ENCODE measurements at regions not wholly inside any gene's neighbourhood (a gene's known extent, or its start where the extent isn't known, plus 50 kb on each side); places are given as distances from the start of the nearest gene placed in this dataset.
A peak's percentile ranks its signal among the peaks of the same experiment; 100 is the strongest.
"Not testable (repeated sequence)": the region's sequence is repeated elsewhere in the genome, so short reads cannot be mapped to it uniquely, and the experiment has no call there.

DNA sequence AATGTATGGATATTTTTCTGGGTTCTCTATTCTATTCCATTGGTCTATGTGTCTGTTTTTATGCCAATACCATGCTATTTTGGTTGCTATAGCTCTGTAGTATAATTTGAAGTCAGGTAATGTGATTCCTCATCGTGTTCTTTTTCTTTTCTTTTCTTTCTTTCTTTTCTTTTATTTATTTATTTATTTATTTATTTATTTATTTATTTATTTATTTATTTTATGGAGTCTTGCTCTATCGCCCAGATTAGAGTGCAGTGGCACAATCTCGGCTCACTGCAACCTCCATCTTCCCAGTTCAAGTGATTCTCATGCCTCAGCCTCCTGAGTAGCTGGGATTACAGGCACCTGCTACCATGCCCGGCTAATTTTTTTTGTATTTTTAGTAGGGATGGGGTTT lies 315.2 kb downstream of the SV2B start:
- not testable (repeated sequence) for H3K4me1 ChIP-seq (ENCODE audit: control insufficient read depth, low read depth, low read length); H2BK5ac ChIP-seq (ENCODE audit: low read length); DNase-seq; H3K79me2 ChIP-seq (ENCODE audit: control insufficient read depth, insufficient read depth, low read length); H4K8ac ChIP-seq (ENCODE audit: low read depth, low read length); H3K36me3 ChIP-seq (ENCODE audit: control insufficient read depth, insufficient read depth, low read length); H2BK120ac ChIP-seq (ENCODE audit: low read depth, low read length); H3K79me1 ChIP-seq (ENCODE audit: low read length); H3K23ac ChIP-seq (ENCODE audit: low read length); H3K56ac ChIP-seq (ENCODE audit: low read length); H2BK15ac ChIP-seq (replicated peaks; ENCODE audit: low read depth); H4K5ac ChIP-seq (ENCODE audit: low read length); H3K18ac ChIP-seq (ENCODE audit: low read length); H3K4ac ChIP-seq (ENCODE audit: low read depth, low read length); H3K4me3 ChIP-seq (ENCODE audit: low read length); H2AK5ac ChIP-seq (ENCODE audit: low read length); H3K4me2 ChIP-seq (ENCODE audit: low read length); H3K27me3 ChIP-seq (ENCODE audit: insufficient read depth, low read length, poor library complexity); H3K27ac ChIP-seq (ENCODE audit: low read depth, low read length); H3K9ac ChIP-seq (ENCODE audit: low read length)
- WGBS (ENCODE audit: extremely low coverage, insufficient coverage, low lambda C conversion rate), result no CpG with 5 or more reads among the region's 4 CpGs

DNA sequence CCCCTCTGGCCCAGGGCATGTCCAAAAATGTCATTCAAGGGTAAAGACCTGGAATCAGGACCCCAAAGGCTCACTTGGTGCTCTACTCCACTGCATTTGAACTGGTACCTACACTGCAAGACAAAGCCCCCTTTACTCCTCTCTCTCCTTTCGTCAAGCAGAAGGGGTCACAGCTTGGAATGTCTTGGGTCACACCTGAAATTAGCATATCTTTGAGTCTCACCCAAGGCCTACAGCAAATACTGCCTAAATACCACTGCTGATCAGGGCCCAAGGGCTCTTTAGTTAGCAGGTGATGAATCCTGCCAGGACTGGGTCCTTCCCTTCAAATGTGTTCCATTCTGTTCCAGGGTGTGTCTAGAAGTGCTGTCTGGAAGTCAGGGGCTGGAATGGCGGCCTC lies 320.6 kb downstream of the SV2B start:
- H3K4me1 ChIP-seq (ENCODE audit: control insufficient read depth, low read depth, low read length), result peaks cover 9% of the 10 kb centered on the region
- no peaks in the 10 kb centered on the region for H3K27me3 ChIP-seq (ENCODE audit: insufficient read depth, low read length, poor library complexity)
- no CpG with 5 or more reads among the region's 2 CpGs for WGBS (ENCODE audit: extremely low coverage, insufficient coverage, low lambda C conversion rate)
- no peak overlapping the region for H3K56ac ChIP-seq (ENCODE audit: low read length)
- H2BK120ac ChIP-seq (ENCODE audit: low read depth, low read length), result no peak overlapping the region
- no peak overlapping the region for H3K4me3 ChIP-seq (ENCODE audit: low read length)
- no peak overlapping the region for H4K5ac ChIP-seq (ENCODE audit: low read length)
- no peak overlapping the region for H3K23ac ChIP-seq (ENCODE audit: low read length)
- H3K79me2 ChIP-seq (ENCODE audit: control insufficient read depth, insufficient read depth, low read length), result no peaks in the 10 kb centered on the region
- no peak overlapping the region for H4K8ac ChIP-seq (ENCODE audit: low read depth, low read length)
- no peak overlapping the region for H3K27ac ChIP-seq (ENCODE audit: low read depth, low read length)
- H2AK5ac ChIP-seq (ENCODE audit: low read length), result no peak overlapping the region
- H3K4me2 ChIP-seq (ENCODE audit: low read length), result no peak overlapping the region
- no peak overlapping the region for H3K9ac ChIP-seq (ENCODE audit: low read length)
- no peak overlapping the region for H2BK15ac ChIP-seq (replicated peaks; ENCODE audit: low read depth)
- H3K79me1 ChIP-seq (ENCODE audit: low read length), result no peaks in the 10 kb centered on the region
- H2BK5ac ChIP-seq (ENCODE audit: low read length), result no peak overlapping the region
- no peak for DNase-seq
- no peak overlapping the region for H3K4ac ChIP-seq (ENCODE audit: low read depth, low read length)
- no peak overlapping the region for H3K18ac ChIP-seq (ENCODE audit: low read length)
- H3K36me3 ChIP-seq (ENCODE audit: control insufficient read depth, insufficient read depth, low read length), result no peaks in the 10 kb centered on the region

- H3K27ac ChIP-seq (ENCODE audit: low read depth, low read length), result no peak overlapping the region
- no peak overlapping the region for H4K8ac ChIP-seq (ENCODE audit: low read depth, low read length)
- H2BK15ac ChIP-seq (replicated peaks; ENCODE audit: low read depth), result no peak overlapping the region
Observed at GRCh38 chr15:91422797-91423196, 322.7 kb downstream of the SV2B start.

DNA sequence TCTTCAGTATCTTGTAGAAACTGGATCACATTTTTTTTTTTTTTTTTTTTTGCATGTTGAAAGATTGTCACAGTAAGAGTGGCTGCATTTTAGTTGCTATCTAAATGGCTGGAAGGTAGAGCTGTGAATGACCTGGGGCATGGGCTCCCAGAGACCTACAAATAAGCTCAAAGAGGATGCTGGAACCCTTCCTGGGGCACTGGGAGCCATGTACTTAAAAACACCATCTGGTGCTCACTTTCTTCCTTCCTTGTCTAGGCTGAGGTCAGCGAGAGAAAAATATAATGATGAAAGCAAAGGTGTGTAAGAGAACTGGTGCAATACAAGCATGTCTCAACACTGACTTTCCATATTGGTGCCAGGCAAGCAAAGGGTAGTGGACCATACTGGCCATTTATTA lies 323.9 kb downstream of the SV2B start:
- Histone ChIP-seq H3K18ac (ENCODE audit: low read length) (peak overlapping the region; percentile 45), H4K8ac (ENCODE audit: low read depth, low read length) (no peak overlapping the region), H3K4ac (ENCODE audit: low read depth, low read length) (no peak overlapping the region), H3K79me1 (ENCODE audit: low read length) (no peaks in the 10 kb centered on the region), H3K4me2 (ENCODE audit: low read length) (no peak overlapping the region), H2BK120ac (ENCODE audit: low read depth, low read length) (no peak overlapping the region), H3K9ac (ENCODE audit: low read length) (no peak overlapping the region), H3K79me2 (ENCODE audit: control insufficient read depth, insufficient read depth, low read length) (no peaks in the 10 kb centered on the region), H3K27me3 (ENCODE audit: insufficient read depth, low read length, poor library complexity) (no peaks in the 10 kb centered on the region), H3K4me1 (ENCODE audit: control insufficient read depth, low read depth, low read length) (peaks cover 9% of the 10 kb centered on the region), H3K36me3 (ENCODE audit: control insufficient read depth, insufficient read depth, low read length) (no peaks in the 10 kb centered on the region), H4K5ac (ENCODE audit: low read length) (no peak overlapping the region), H3K4me3 (ENCODE audit: low read length) (no peak overlapping the region), H2BK15ac (replicated peaks; ENCODE audit: low read depth) (no peak overlapping the region), H3K27ac (ENCODE audit: low read depth, low read length) (no peak overlapping the region), H3K56ac (ENCODE audit: low read length) (no peak overlapping the region), H2AK5ac (ENCODE audit: low read length) (no peak overlapping the region), H3K23ac (ENCODE audit: low read length) (no peak overlapping the region), H2BK5ac (ENCODE audit: low read length) (no peak overlapping the region)
- WGBS (ENCODE audit: extremely low coverage, insufficient coverage, low lambda C conversion rate), result no CpG with 5 or more reads among the region's 1 CpG
- no peak for DNase-seq

More at GRCh38 chr15:91422797-91423196, 322.7 kb downstream of the SV2B start:
- H3K36me3 ChIP-seq (ENCODE audit: control insufficient read depth, insufficient read depth, low read length), result no peaks in the 10 kb centered on the region
- H3K79me1 ChIP-seq (ENCODE audit: low read length), result no peaks in the 10 kb centered on the region
- H3K56ac ChIP-seq (ENCODE audit: low read length), result no peak overlapping the region
- no peak overlapping the region for H3K4ac ChIP-seq (ENCODE audit: low read depth, low read length)
- peak; percentile 53 for DNase-seq
- H3K18ac ChIP-seq (ENCODE audit: low read length), result no peak overlapping the region
- no peak overlapping the region for H2BK120ac ChIP-seq (ENCODE audit: low read depth, low read length)
- no peaks in the 10 kb centered on the region for H3K27me3 ChIP-seq (ENCODE audit: insufficient read depth, low read length, poor library complexity)
- H3K79me2 ChIP-seq (ENCODE audit: control insufficient read depth, insufficient read depth, low read length), result no peaks in the 10 kb centered on the region
- H2AK5ac ChIP-seq (ENCODE audit: low read length), result no peak overlapping the region
- H4K5ac ChIP-seq (ENCODE audit: low read length), result no peak overlapping the region
- no peak overlapping the region for H3K4me2 ChIP-seq (ENCODE audit: low read length)
- no peak overlapping the region for H2BK5ac ChIP-seq (ENCODE audit: low read length)
- no CpG with 5 or more reads among the region's 1 CpG for WGBS (ENCODE audit: extremely low coverage, insufficient coverage, low lambda C conversion rate)
- no peak overlapping the region for H3K9ac ChIP-seq (ENCODE audit: low read length)
- no peak overlapping the region for H3K4me3 ChIP-seq (ENCODE audit: low read length)
- peaks cover 9% of the 10 kb centered on the region for H3K4me1 ChIP-seq (ENCODE audit: control insufficient read depth, low read depth, low read length)
- no peak overlapping the region for H3K23ac ChIP-seq (ENCODE audit: low read length)

- no peak overlapping the region for H3K9ac ChIP-seq (ENCODE audit: low read length)
- no peak overlapping the region for H3K4ac ChIP-seq (ENCODE audit: low read depth, low read length)
- no peak overlapping the region for H2BK120ac ChIP-seq (ENCODE audit: low read depth, low read length)
- no peaks in the 10 kb centered on the region for H3K79me1 ChIP-seq (ENCODE audit: low read length)
- no peak overlapping the region for H2AK5ac ChIP-seq (ENCODE audit: low read length)
- no CpG with 5 or more reads among the region's 4 CpGs for WGBS (ENCODE audit: extremely low coverage, insufficient coverage, low lambda C conversion rate)
- H3K4me1 ChIP-seq (ENCODE audit: control insufficient read depth, low read depth, low read length), result peaks cover 5% of the 10 kb centered on the region
- DNase-seq, result no peak
- no peak overlapping the region for H3K27ac ChIP-seq (ENCODE audit: low read depth, low read length)
- no peak overlapping the region for H4K8ac ChIP-seq (ENCODE audit: low read depth, low read length)
- no peaks in the 10 kb centered on the region for H3K36me3 ChIP-seq (ENCODE audit: control insufficient read depth, insufficient read depth, low read length)
- H3K18ac ChIP-seq (ENCODE audit: low read length), result no peak overlapping the region
- no peak overlapping the region for H3K56ac ChIP-seq (ENCODE audit: low read length)
- no peak overlapping the region for H3K23ac ChIP-seq (ENCODE audit: low read length)
- H2BK15ac ChIP-seq (replicated peaks; ENCODE audit: low read depth), result no peak overlapping the region
- H3K27me3 ChIP-seq (ENCODE audit: insufficient read depth, low read length, poor library complexity), result no peaks in the 10 kb centered on the region
- H3K4me3 ChIP-seq (ENCODE audit: low read length), result no peak overlapping the region
- no peaks in the 10 kb centered on the region for H3K79me2 ChIP-seq (ENCODE audit: control insufficient read depth, insufficient read depth, low read length)
- no peak overlapping the region for H4K5ac ChIP-seq (ENCODE audit: low read length)
- H2BK5ac ChIP-seq (ENCODE audit: low read length), result no peak overlapping the region
- H3K4me2 ChIP-seq (ENCODE audit: low read length), result no peak overlapping the region
Observed at GRCh38 chr15:91426412-91426811, 326.4 kb downstream of the SV2B start.

GRCh38 chr15:91429973-91430372 lies 329.9 kb downstream of the SV2B start:
- H3K79me2 ChIP-seq (ENCODE audit: control insufficient read depth, insufficient read depth, low read length), result no peaks in the 10 kb centered on the region
- H3K4me1 ChIP-seq (ENCODE audit: control insufficient read depth, low read depth, low read length), result no peaks in the 10 kb centered on the region
- no CpG with 5 or more reads among the region's 9 CpGs for WGBS (ENCODE audit: extremely low coverage, insufficient coverage, low lambda C conversion rate)
- no peak overlapping the region for H3K23ac ChIP-seq (ENCODE audit: low read length)
- no peak for DNase-seq
- no peak overlapping the region for H3K56ac ChIP-seq (ENCODE audit: low read length)
- no peak overlapping the region for H3K18ac ChIP-seq (ENCODE audit: low read length)
- no peaks in the 10 kb centered on the region for H3K79me1 ChIP-seq (ENCODE audit: low read length)
- no peaks in the 10 kb centered on the region for H3K36me3 ChIP-seq (ENCODE audit: control insufficient read depth, insufficient read depth, low read length)
- no peak overlapping the region for H2BK15ac ChIP-seq (replicated peaks; ENCODE audit: low read depth)
- no peak overlapping the region for H3K4ac ChIP-seq (ENCODE audit: low read depth, low read length)
- no peaks in the 10 kb centered on the region for H3K27me3 ChIP-seq (ENCODE audit: insufficient read depth, low read length, poor library complexity)
- no peak overlapping the region for H3K9ac ChIP-seq (ENCODE audit: low read length)
- H2BK5ac ChIP-seq (ENCODE audit: low read length), result no peak overlapping the region
- H4K8ac ChIP-seq (ENCODE audit: low read depth, low read length), result no peak overlapping the region
- H3K4me2 ChIP-seq (ENCODE audit: low read length), result no peak overlapping the region
- no peak overlapping the region for H2BK120ac ChIP-seq (ENCODE audit: low read depth, low read length)
- no peak overlapping the region for H4K5ac ChIP-seq (ENCODE audit: low read length)
- no peak overlapping the region for H3K4me3 ChIP-seq (ENCODE audit: low read length)
- H3K27ac ChIP-seq (ENCODE audit: low read depth, low read length), result no peak overlapping the region
- H2AK5ac ChIP-seq (ENCODE audit: low read length), result no peak overlapping the region
